HepG2 (cell line): ENCODE measurements at regions not wholly inside any gene's neighbourhood (a gene's known extent, or its start where the extent isn't known, plus 50 kb on each side); places are given as distances from the start of the nearest gene placed in this dataset.

ENCODE experiments used
- ATAC-seq: fragments of 200-7000 bp; cut with Tn5 transposase; 3 replicates; pipeline ENCODE4 v1.9.1; 2020; ENCODE audit warnings: mild to moderate bottlenecking, moderate library complexity
- BruUV-seq: library from RNA; stranded (reverse); fragments of 400-500 nt; replicated peaks from 2 replicates; lab custom pipeline; 2021; lab: Mats Ljungman, UMichigan
- CTCF ChIA-PET: fragments of 300-600 bp; formaldehyde crosslinking; extraction: SDS; loops from one replicate; lab custom pipeline; 2021; ENCODE audit warnings: low total read pairs, inconsistent platforms, low intra/inter-chr PET ratio; lab: Yijun Ruan, JAX
- POLR2A ChIA-PET: fragments of 350-600 bp; sonication (Branson Sonifier 250); formaldehyde crosslinking; loops from one replicate; lab custom pipeline; 2020; ENCODE audit warnings: antibody characterized with exemption, inconsistent platforms; lab: Yijun Ruan, JAX
- DNase-seq: peaks from one replicate; pipeline ENCODE4 v3.0.0-alpha.2; 2015; ENCODE audit warnings: low spot score
- FAIRE-seq: peaks from 3 replicates; lab custom pipeline; 2011; peaks lifted over from hg19 to GRCh38; lab: Jason Lieb, UNC
- H2AFZ ChIP-seq: one replicate; pipeline ENCODE4 v1.6.1; 2011; ENCODE audit warnings: low read length, inconsistent platforms
- H3K27ac ChIP-seq: fragments of 300-600 bp; 3 replicates; pipeline ENCODE4 v1.8.0; 2011; ENCODE audit warnings: mixed run types, mild to moderate bottlenecking, mixed read lengths, low read length, inconsistent platforms; ENCODE audit not compliant: insufficient read depth; ENCODE audit errors: extremely low read length
- H3K27me3 ChIP-seq, 2 experiments: fragments of 200-600 bp in 1 of 2; 2 replicates in 1 of 2; 3 replicates in 1 of 2; pipeline versions ENCODE4 v1.6.0 to v1.8.0; 2011; ENCODE audit warnings: low read length in 2 of 2, mild to moderate bottlenecking in 2 of 2, moderate library complexity in 2 of 2, inconsistent platforms in 1 of 2; ENCODE audit not compliant: insufficient read depth in 2 of 2, control insufficient read depth in 1 of 2
- H3K36me3 ChIP-seq, 2 experiments: fragments of 200-600 bp in 1 of 2; replicated peaks in 1 of 2; 2 replicates in 1 of 2; 3 replicates in 1 of 2; pipeline versions ENCODE4 v1.5.1 to v1.8.0; 2011; ENCODE audit warnings: low read length in 2 of 2, inconsistent platforms in 1 of 2; ENCODE audit not compliant: insufficient read depth in 2 of 2, control insufficient read depth in 1 of 2
- H3K4me1 ChIP-seq: 2 replicates; pipeline ENCODE4 v1.5.1; 2012; ENCODE audit warnings: low read length, inconsistent platforms; ENCODE audit not compliant: insufficient read depth
- H3K4me2 ChIP-seq: 2 replicates; pipeline ENCODE4 v1.6.0; 2011; ENCODE audit warnings: low read depth, low read length, inconsistent platforms
- H3K4me3 ChIP-seq, 3 experiments: fragments of 200-600 bp in 1 of 3; sonication (generic), shearing (Covaris generic) in 1 of 3; replicated peaks in 1 of 3; 2 replicates each; pipeline ENCODE4 v1.5.1; 2011 to 2016; ENCODE audit warnings: low read length in 3 of 3, inconsistent platforms in 2 of 3, low read depth in 2 of 3, mild to moderate bottlenecking in 2 of 3, control low read depth in 1 of 3, mixed read lengths in 1 of 3; ENCODE audit not compliant: insufficient read depth in 1 of 3
- H3K79me2 ChIP-seq: one replicate; pipeline ENCODE4 v1.6.1; 2011; ENCODE audit warnings: low read length, inconsistent platforms; ENCODE audit not compliant: insufficient read depth
- H3K9ac ChIP-seq: 2 replicates; pipeline ENCODE4 v1.6.0; 2011; ENCODE audit warnings: mild to moderate bottlenecking, low read depth, low read length, inconsistent platforms; ENCODE audit not compliant: insufficient read depth
- H3K9me3 ChIP-seq: 2 replicates; pipeline ENCODE4 v1.5.1; 2012; ENCODE audit warnings: mild to moderate bottlenecking, low read length
- H4K20me1 ChIP-seq: 2 replicates; pipeline ENCODE4 v1.6.0; 2011; ENCODE audit warnings: inconsistent platforms, mild to moderate bottlenecking, low read length, moderate library complexity; ENCODE audit not compliant: insufficient read depth
- ARID4A ChIP-seq: sonication (generic); formaldehyde crosslinking; IDR thresholded peaks from 2 replicates; pipeline ENCODE4 v1.5.0; 2020; ENCODE audit warnings: mild to moderate bottlenecking, missing genetic modification reagents, borderline replicate concordance
- ATF1 ChIP-seq: IDR thresholded peaks from 2 replicates; pipeline ENCODE4 v1.6.1; 2016; ENCODE audit warnings: mild to moderate bottlenecking, control low read depth
- ATF6 ChIP-seq: sonication (generic); formaldehyde crosslinking; conservative IDR thresholded peaks from 2 replicates; pipeline ENCODE4 v1.4.0; 2020; ENCODE audit warnings: missing genetic modification reagents
- HDAC2 ChIP-seq: sonication (generic); formaldehyde crosslinking; IDR thresholded peaks from 2 replicates; pipeline ENCODE4 v1.4.0; 2020; ENCODE audit warnings: missing genetic modification reagents
- NPAS2 ChIP-seq: sonication (generic); formaldehyde crosslinking; IDR thresholded peaks from 2 replicates; pipeline ENCODE4 v1.8.0; 2022; ENCODE audit warnings: mild to moderate bottlenecking, missing genetic modification reagents, borderline replicate concordance
- ZBTB42 ChIP-seq: sonication (generic); formaldehyde crosslinking; IDR thresholded peaks from 2 replicates; pipeline ENCODE4 v1.5.0; 2020; ENCODE audit warnings: mild to moderate bottlenecking, missing genetic modification reagents
- ZNF703 ChIP-seq: sonication (generic); formaldehyde crosslinking; IDR thresholded peaks from 2 replicates; pipeline ENCODE4 v1.5.1; 2020; ENCODE audit warnings: missing genetic modification reagents, mild to moderate bottlenecking, moderate library complexity, borderline replicate concordance
- ZNF746 ChIP-seq: sonication (generic); formaldehyde crosslinking; IDR thresholded peaks from 2 replicates; pipeline ENCODE4 v1.8.0; 2022; ENCODE audit warnings: mild to moderate bottlenecking, missing genetic modification reagents
- WGBS: methylation state at CpG from one replicate; pipeline ENCODE4 v1.1.6; 2017; ENCODE audit warnings: low lambda C conversion rate; 5-methylcytosine and 5-hydroxymethylcytosine counted together
- in situ Hi-C: cut with HindIII; loops from 2 replicates; pipeline ENCODE4 v1.10.0; 2017; ENCODE audit warnings: low pct_unique_long_range_greater_than_20kb; ENCODE audit not compliant: extremely low pct_ligation_motif_present
- intact Hi-C: fragments of 100-400 bp; cut with micrococcal nuclease; formaldehyde crosslinking; loops from one replicate; pipeline ENCODE4 v1.10.0; 2022; ENCODE audit not compliant: unreplicated experiment
- TF ChIP-seq, protein P1 (sequence below): sonication (generic); formaldehyde crosslinking; IDR thresholded peaks from 2 replicates; pipeline ENCODE4 v1.4.0; 2020; ENCODE audit warnings: mild to moderate bottlenecking, missing genetic modification reagents, borderline replicate concordance

DNA sequence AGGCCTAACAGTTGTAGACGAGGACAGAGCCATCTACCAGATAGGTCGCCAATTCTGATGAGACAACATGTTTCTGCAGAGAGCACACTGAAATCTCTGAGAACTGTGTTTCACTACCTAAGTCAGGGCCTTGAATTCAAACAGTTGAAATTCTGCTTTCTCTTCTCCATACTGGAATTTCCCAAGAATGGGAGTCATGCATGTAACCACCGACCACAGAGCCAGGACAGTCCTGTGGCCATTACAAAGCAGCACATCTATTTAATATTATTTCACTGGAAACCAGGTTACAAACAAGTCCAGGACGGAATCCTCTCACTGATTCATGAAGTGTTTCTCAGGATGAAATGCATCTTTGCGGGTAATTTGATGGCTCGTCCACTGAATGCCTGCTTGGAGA lies 62.0 kb upstream of the ST8SIA6 start:
- DNase-seq (no peak), FAIRE-seq (no peak), ATAC-seq (no peak)
- Histone ChIP-seq H3K36me3 (no peaks in the 10 kb centered on the region), H2AFZ (no peak overlapping the region), H3K4me2 (no peak overlapping the region), H3K4me3 (no peak overlapping the region), H3K79me2 (no peaks in the 10 kb centered on the region), H3K4me1 (no peaks in the 10 kb centered on the region), H3K9me3 (no peaks in the 10 kb centered on the region), H3K9ac (no peak overlapping the region), H3K27me3 (peaks cover 0 to 8% of the 10 kb centered on the region in 2 experiments; a peak in 1 of 5 replicates), H4K20me1 (no peaks in the 10 kb centered on the region), H3K27ac (no peak overlapping the region)
- ChIA-PET CTCF (no interaction called here), POLR2A (no interaction called here)
- no peak for TF ChIP-seq ATF6 (CRISPR knock-in tag)
- no peak for TF ChIP-seq ZNF746 (CRISPR knock-in tag)
- no peak for TF ChIP-seq NPAS2
- TF ChIP-seq, protein P1, sequence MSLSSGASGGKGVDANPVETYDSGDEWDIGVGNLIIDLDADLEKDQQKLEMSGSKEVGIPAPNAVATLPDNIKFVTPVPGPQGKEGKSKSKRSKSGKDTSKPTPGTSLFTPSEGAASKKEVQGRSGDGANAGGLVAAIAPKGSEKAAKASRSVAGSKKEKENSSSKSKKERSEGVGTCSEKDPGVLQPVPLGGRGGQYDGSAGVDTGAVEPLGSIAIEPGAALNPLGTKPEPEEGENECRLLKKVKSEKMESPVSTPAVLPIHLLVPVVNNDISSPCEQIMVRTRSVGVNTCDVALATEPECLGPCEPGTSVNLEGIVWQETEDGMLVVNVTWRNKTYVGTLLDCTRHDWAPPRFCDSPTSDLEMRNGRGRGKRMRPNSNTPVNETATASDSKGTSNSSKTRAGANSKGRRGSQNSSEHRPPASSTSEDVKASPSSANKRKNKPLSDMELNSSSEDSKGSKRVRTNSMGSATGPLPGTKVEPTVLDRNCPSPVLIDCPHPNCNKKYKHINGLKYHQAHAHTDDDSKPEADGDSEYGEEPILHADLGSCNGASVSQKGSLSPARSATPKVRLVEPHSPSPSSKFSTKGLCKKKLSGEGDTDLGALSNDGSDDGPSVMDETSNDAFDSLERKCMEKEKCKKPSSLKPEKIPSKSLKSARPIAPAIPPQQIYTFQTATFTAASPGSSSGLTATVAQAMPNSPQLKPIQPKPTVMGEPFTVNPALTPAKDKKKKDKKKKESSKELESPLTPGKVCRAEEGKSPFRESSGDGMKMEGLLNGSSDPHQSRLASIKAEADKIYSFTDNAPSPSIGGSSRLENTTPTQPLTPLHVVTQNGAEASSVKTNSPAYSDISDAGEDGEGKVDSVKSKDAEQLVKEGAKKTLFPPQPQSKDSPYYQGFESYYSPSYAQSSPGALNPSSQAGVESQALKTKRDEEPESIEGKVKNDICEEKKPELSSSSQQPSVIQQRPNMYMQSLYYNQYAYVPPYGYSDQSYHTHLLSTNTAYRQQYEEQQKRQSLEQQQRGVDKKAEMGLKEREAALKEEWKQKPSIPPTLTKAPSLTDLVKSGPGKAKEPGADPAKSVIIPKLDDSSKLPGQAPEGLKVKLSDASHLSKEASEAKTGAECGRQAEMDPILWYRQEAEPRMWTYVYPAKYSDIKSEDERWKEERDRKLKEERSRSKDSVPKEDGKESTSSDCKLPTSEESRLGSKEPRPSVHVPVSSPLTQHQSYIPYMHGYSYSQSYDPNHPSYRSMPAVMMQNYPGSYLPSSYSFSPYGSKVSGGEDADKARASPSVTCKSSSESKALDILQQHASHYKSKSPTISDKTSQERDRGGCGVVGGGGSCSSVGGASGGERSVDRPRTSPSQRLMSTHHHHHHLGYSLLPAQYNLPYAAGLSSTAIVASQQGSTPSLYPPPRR (CRISPR knock-in tag), result no peak
- no peak for TF ChIP-seq ZBTB42
- no peak for TF ChIP-seq ZNF703 (CRISPR knock-in tag)
- no peak for TF ChIP-seq HDAC2 (CRISPR knock-in tag)
- TF ChIP-seq ARID4A, result no peak
- no peak for TF ChIP-seq ATF1
- intact Hi-C loops, result no loop called here
- in situ Hi-C loops, result no loop called here
- BruUV-seq, result no TSS peak
- WGBS, result 5% methylated on average over 6 of the region's 6 CpGs
